Upper lobe of left lung (tissue), 4 donors: ENCODE measurements at regions not wholly inside any gene's neighbourhood (a gene's known extent, or its start where the extent isn't known, plus 50 kb on each side); places are given as distances from the start of the nearest gene placed in this dataset.

ENCODE experiments used
- CTCF ChIP-seq, 6 experiments: fragments of 450-650 bp in 4 of 6; fragments of 200-600 bp in 2 of 6; sonication (generic) in 2 of 6; IDR thresholded peaks; one replicate each; pipeline ENCODE4 v1.5.1; 2016 to 2019; ENCODE audit warnings: antibody characterized with exemption in 6 of 6
- EP300 ChIP-seq, 4 donors: sonication (generic); formaldehyde crosslinking; IDR thresholded peaks; one replicate each; pipeline ENCODE4 v1.5.1; 2017; ENCODE audit warnings: antibody characterized with exemption in 4 of 4, control low read depth in 2 of 4
- POLR2A ChIP-seq, 4 donors: fragments of 450-650 bp; IDR thresholded peaks; one replicate each; pipeline ENCODE4 v1.5.1; 2016 to 2017; ENCODE audit warnings: antibody characterized with exemption in 4 of 4, mild to moderate bottlenecking in 2 of 4
- POLR2AphosphoS5 ChIP-seq, 2 donors: sonication (generic); formaldehyde crosslinking; IDR thresholded peaks; one replicate each; pipeline ENCODE4 v1.5.1; 2017; ENCODE audit warnings: antibody characterized with exemption in 2 of 2

DNA sequence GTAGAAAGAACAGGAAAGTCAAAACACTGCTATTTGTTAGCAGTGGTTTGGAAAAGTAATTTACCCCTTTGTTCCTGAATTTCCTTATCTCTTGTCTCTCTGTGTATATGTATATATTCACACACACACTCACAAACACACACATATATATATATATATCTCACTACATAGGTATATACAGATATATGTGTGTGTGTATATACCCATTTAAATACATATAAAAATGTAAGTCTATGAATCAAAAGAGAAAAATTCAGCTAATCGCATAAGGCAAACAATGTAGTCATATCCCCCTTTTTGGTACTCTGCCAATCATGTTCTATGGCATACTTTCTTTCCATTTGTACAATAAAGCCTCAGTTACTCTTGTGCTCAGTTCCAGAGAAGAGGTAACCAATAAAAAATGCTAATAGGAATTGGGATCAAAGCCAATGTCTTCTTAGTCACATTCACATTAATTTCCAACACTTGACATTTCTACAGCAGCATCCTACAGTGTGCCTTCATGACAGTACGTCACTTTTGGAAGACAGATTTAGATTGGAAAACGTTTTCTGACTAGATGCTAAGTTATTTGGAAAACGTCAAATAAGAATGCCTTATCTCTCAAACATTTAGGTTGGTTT, 94.6 kb downstream of the MC4R start:
- TF ChIP-seq CTCF (IDR thresholded peaks at IDR 0.05) (no peak), EP300 (IDR thresholded peaks at IDR 0.05) (no peak), POLR2A (IDR thresholded peaks at IDR 0.05) (no peak), POLR2AphosphoS5 (IDR thresholded peaks at IDR 0.05) (no peak)
